BLaER1 treated with 17β-estradiol and CSF1 and Interleukin-3, amounts not matched to agents 10 nM and 100 nM (cell line): ENCODE measurements at regions not wholly inside any gene's neighbourhood (a gene's known extent, or its start where the extent isn't known, plus 50 kb on each side); places are given as distances from the start of the nearest gene placed in this dataset.

Experiments used
- H3K27ac ChIP-seq, 11 experiments: shearing (Covaris generic); formaldehyde crosslinking; 2 replicates each; pipeline ENCODE4 v1.8.1; 2022
- H3K27me3 ChIP-seq, 11 experiments: shearing (Covaris generic); formaldehyde crosslinking; 2 replicates each; pipeline ENCODE4 v1.8.1; 2022
- H3K36me3 ChIP-seq, 11 experiments: shearing (Covaris generic); formaldehyde crosslinking; 2 replicates each; pipeline ENCODE4 v1.8.1; 2022
- H3K4me1 ChIP-seq, 10 experiments: shearing (Covaris generic); formaldehyde crosslinking; 2 replicates each; pipeline ENCODE4 v1.8.1; 2022
- H3K4me2 ChIP-seq, 11 experiments: shearing (Covaris generic); formaldehyde crosslinking; 2 replicates each; pipeline ENCODE4 v1.8.1; 2022
- H3K4me3 ChIP-seq, 10 experiments: shearing (Covaris generic); formaldehyde crosslinking; 2 replicates each; pipeline ENCODE4 v1.8.1; 2022
- H3K9ac ChIP-seq, 11 experiments: shearing (Covaris generic); formaldehyde crosslinking; 2 replicates each; pipeline ENCODE4 v1.8.1; 2022
- H3K9me3 ChIP-seq, 11 experiments: shearing (Covaris generic); formaldehyde crosslinking; replicated peaks in 1 of 11; 2 replicates each; pipeline ENCODE4 v1.8.1; 2022
- H4K20me1 ChIP-seq, 11 experiments: shearing (Covaris generic); formaldehyde crosslinking; 2 replicates each; pipeline ENCODE4 v1.8.1; 2022
- Cebpa-rat ChIP-seq, 11 experiments: shearing (Covaris generic); IDR thresholded peaks; 2 replicates each; pipeline ENCODE4 v1.8.1; 2022

GRCh38 chr7:41834805-41835694, 132.2 kb upstream of the INHBA start:
- no peaks in the 10 kb centered on the region for H4K20me1 ChIP-seq
- peaks cover 9 to 31% (median 23%) of the 10 kb centered on the region in 11 experiments for H3K9me3 ChIP-seq
- H3K4me1 ChIP-seq: peaks cover 0 to 8% (median 0%) of the 10 kb centered on the region in 10 experiments; a peak in 3 of 20 replicates
- no peak overlapping the region for H3K4me3 ChIP-seq
- H3K27ac ChIP-seq: no peak overlapping the region
- no peak for TF ChIP-seq Cebpa-rat (IDR thresholded peaks at IDR 0.05)
- no peaks in the 10 kb centered on the region; a peak in 1 of 22 replicates for H3K36me3 ChIP-seq
- H3K27me3 ChIP-seq: no peaks in the 10 kb centered on the region
- no peak overlapping the region for H3K9ac ChIP-seq
- H3K4me2 ChIP-seq: no peak overlapping the region

GRCh38 chr7:41832941-41833340, 130.1 kb upstream of the INHBA start:
- Histone ChIP-seq H3K27me3 (no peaks in the 10 kb centered on the region), H3K9me3 (peaks cover 9 to 39% (median 30%) of the 10 kb centered on the region in 11 experiments), H3K27ac (no peak overlapping the region), H4K20me1 (no peaks in the 10 kb centered on the region), H3K36me3 (no peaks in the 10 kb centered on the region; a peak in 1 of 22 replicates), H3K4me2 (no peak overlapping the region), H3K4me1 (peaks cover 0 to 5% (median 0%) of the 10 kb centered on the region in 10 experiments; a peak in 3 of 20 replicates), H3K4me3 (no peak overlapping the region), H3K9ac (no peak overlapping the region)
- TF ChIP-seq Cebpa-rat (IDR thresholded peaks at IDR 0.05): no peak

GRCh38 chr7:41830271-41830670, 127.4 kb upstream of the INHBA start:
- H3K4me1 ChIP-seq: peaks cover 0 to 4% (median 0%) of the 10 kb centered on the region in 10 experiments; a peak in 2 of 20 replicates
- H3K27ac ChIP-seq: no peak overlapping the region
- H3K36me3 ChIP-seq: no peaks in the 10 kb centered on the region; a peak in 1 of 22 replicates
- H3K27me3 ChIP-seq: no peaks in the 10 kb centered on the region
- no peak overlapping the region for H3K9ac ChIP-seq
- H4K20me1 ChIP-seq: no peaks in the 10 kb centered on the region
- H3K4me2 ChIP-seq: no peak overlapping the region
- H3K9me3 ChIP-seq: peaks cover 9 to 39% (median 30%) of the 10 kb centered on the region in 11 experiments
- TF ChIP-seq Cebpa-rat (IDR thresholded peaks at IDR 0.05): no peak
- H3K4me3 ChIP-seq: no peak overlapping the region

GRCh38 chr7:41828911-41829310, 126.0 kb upstream of the INHBA start:
- Histone ChIP-seq H3K4me3 (no peak overlapping the region), H3K9me3 (peaks cover 9 to 39% (median 30%) of the 10 kb centered on the region in 11 experiments), H4K20me1 (no peaks in the 10 kb centered on the region), H3K27me3 (no peaks in the 10 kb centered on the region), H3K36me3 (no peaks in the 10 kb centered on the region; a peak in 1 of 22 replicates), H3K4me1 (peaks cover 0 to 7% (median 0%) of the 10 kb centered on the region in 10 experiments; a peak in 2 of 20 replicates), H3K27ac (no peak overlapping the region), H3K9ac (no peak overlapping the region), H3K4me2 (no peak overlapping the region)
- TF ChIP-seq Cebpa-rat (IDR thresholded peaks at IDR 0.05): no peak

- TF ChIP-seq Cebpa-rat (IDR thresholded peaks at IDR 0.05): no peak
- H3K4me2 ChIP-seq: no peak overlapping the region
- no peaks in the 10 kb centered on the region for H3K27me3 ChIP-seq
- H3K9me3 ChIP-seq: peaks cover under 1 to 24% (median 16%) of the 10 kb centered on the region in 11 experiments; a peak in 20 of 22 replicates
- H3K9ac ChIP-seq: no peak overlapping the region
- H3K4me1 ChIP-seq: peaks cover 0 to 7% (median 0%) of the 10 kb centered on the region in 10 experiments; a peak in 2 of 20 replicates
- no peak overlapping the region for H3K4me3 ChIP-seq
- H3K36me3 ChIP-seq: no peaks in the 10 kb centered on the region; a peak in 1 of 22 replicates
- H3K27ac ChIP-seq: no peak overlapping the region
- H4K20me1 ChIP-seq: no peaks in the 10 kb centered on the region
These were observed 123.8 kb upstream of the INHBA start for GRCh38 chr7:41826641-41827040.

- peaks cover 0 to 21% (median 11%) of the 10 kb centered on the region in 11 experiments; a peak in 18 of 22 replicates for H3K9me3 ChIP-seq
- H3K4me2 ChIP-seq: no peak overlapping the region
- H3K9ac ChIP-seq: no peak overlapping the region
- no peaks in the 10 kb centered on the region for H3K27me3 ChIP-seq
- TF ChIP-seq Cebpa-rat (IDR thresholded peaks at IDR 0.05): no peak
- H4K20me1 ChIP-seq: no peaks in the 10 kb centered on the region
- H3K4me3 ChIP-seq: no peak overlapping the region
- H3K4me1 ChIP-seq: peaks cover 0 to 7% (median 0%) of the 10 kb centered on the region in 10 experiments; a peak in 2 of 20 replicates
- no peak overlapping the region for H3K27ac ChIP-seq
- H3K36me3 ChIP-seq: no peaks in the 10 kb centered on the region
These were observed 123.1 kb upstream of the INHBA start for GRCh38 chr7:41825927-41826480.

GRCh38 chr7:41824284-41824683, 121.4 kb upstream of the INHBA start:
- H3K4me3 ChIP-seq: no peak overlapping the region
- peaks cover 6 to 35% (median 12%) of the 10 kb centered on the region in 11 experiments; a peak in 17 of 22 replicates for H3K9me3 ChIP-seq
- H3K4me1 ChIP-seq: peaks cover 0 to 7% (median 0%) of the 10 kb centered on the region in 10 experiments; a peak in 1 of 20 replicates
- no peak for TF ChIP-seq Cebpa-rat (IDR thresholded peaks at IDR 0.05)
- no peak overlapping the region for H3K9ac ChIP-seq
- no peaks in the 10 kb centered on the region for H3K27me3 ChIP-seq
- no peaks in the 10 kb centered on the region for H3K36me3 ChIP-seq
- no peaks in the 10 kb centered on the region for H4K20me1 ChIP-seq
- H3K4me2 ChIP-seq: no peak overlapping the region
- H3K27ac ChIP-seq: no peak overlapping the region

GRCh38 chr7:41822259-41822817, 119.4 kb upstream of the INHBA start:
- Histone ChIP-seq H3K9ac (no peak overlapping the region), H3K27me3 (no peaks in the 10 kb centered on the region), H3K4me1 (peaks cover 0 to 14% (median 3%) of the 10 kb centered on the region in 10 experiments; a peak in 18 of 20 replicates), H3K9me3 (peaks cover 6 to 28% (median 11%) of the 10 kb centered on the region in 11 experiments; a peak in 17 of 22 replicates), H3K36me3 (no peaks in the 10 kb centered on the region), H3K27ac (no peak overlapping the region), H3K4me3 (no peak overlapping the region), H3K4me2 (peak overlapping the region in 1 of 11 experiments; percentile 10; a peak in 2 of 22 replicates), H4K20me1 (no peaks in the 10 kb centered on the region)
- TF ChIP-seq Cebpa-rat (IDR thresholded peaks at IDR 0.05): no peak
